ENCODE measurements at regions not wholly inside any gene's neighbourhood (a gene's known extent, or its start where the extent isn't known, plus 50 kb on each side); places are given as distances from the start of the nearest gene placed in this dataset.

DNA sequence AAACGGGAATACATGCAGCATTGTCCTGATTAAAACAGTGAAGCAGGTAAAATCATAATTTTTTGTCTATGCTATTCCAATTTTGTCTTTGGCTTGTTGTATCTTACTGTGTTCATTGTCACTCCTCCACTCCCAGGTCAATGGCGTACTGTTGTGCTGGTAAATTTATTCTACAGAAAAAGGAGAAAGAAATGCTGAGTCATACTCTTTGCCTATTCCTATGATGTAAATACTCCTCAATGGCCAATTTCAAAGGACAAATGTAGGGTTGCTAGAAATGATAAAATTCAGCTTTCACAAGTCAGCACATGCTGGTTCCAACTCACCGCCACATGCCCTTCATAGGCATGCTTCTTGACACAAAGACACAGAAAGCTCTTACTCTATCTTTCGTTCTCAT, 694.4 kb upstream of the PCDH20 start:
- TF ChIP-seq, protein P1, sequence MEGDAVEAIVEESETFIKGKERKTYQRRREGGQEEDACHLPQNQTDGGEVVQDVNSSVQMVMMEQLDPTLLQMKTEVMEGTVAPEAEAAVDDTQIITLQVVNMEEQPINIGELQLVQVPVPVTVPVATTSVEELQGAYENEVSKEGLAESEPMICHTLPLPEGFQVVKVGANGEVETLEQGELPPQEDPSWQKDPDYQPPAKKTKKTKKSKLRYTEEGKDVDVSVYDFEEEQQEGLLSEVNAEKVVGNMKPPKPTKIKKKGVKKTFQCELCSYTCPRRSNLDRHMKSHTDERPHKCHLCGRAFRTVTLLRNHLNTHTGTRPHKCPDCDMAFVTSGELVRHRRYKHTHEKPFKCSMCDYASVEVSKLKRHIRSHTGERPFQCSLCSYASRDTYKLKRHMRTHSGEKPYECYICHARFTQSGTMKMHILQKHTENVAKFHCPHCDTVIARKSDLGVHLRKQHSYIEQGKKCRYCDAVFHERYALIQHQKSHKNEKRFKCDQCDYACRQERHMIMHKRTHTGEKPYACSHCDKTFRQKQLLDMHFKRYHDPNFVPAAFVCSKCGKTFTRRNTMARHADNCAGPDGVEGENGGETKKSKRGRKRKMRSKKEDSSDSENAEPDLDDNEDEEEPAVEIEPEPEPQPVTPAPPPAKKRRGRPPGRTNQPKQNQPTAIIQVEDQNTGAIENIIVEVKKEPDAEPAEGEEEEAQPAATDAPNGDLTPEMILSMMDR (IDR thresholded peaks at IDR 0.05) = no peak
- TF ChIP-seq POLR2AphosphoS5 (IDR thresholded peaks at IDR 0.05) = no peak

Data from gastroesophageal sphincter (tissue), 3 donors.